Ishikawa (cell line): ENCODE measurements at regions not wholly inside any gene's neighbourhood (a gene's known extent, or its start where the extent isn't known, plus 50 kb on each side); places are given as distances from the start of the nearest gene placed in this dataset.

Experiments used
- CEBPB ChIP-seq: IDR thresholded peaks from 2 replicates; pipeline ENCODE4 v1.6.1; 2012
- CREB1 ChIP-seq: IDR thresholded peaks from 2 replicates; pipeline ENCODE4 v1.6.1; 2012; ENCODE audit warnings: low read depth
- EGR1 ChIP-seq: IDR thresholded peaks from 2 replicates; pipeline ENCODE4 v1.6.1; 2012
- EP300 ChIP-seq: IDR thresholded peaks from 2 replicates; pipeline ENCODE4 v1.6.1; 2012; ENCODE audit warnings: borderline replicate concordance
- FOXM1 ChIP-seq: IDR thresholded peaks from 2 replicates; pipeline ENCODE4 v1.6.1; 2012; ENCODE audit warnings: low read depth, borderline replicate concordance
- MAX ChIP-seq: IDR thresholded peaks from 2 replicates; pipeline ENCODE4 v1.6.1; 2012
- NFIC ChIP-seq: IDR thresholded peaks from 2 replicates; pipeline ENCODE4 v1.6.1; 2012
- RAD21 ChIP-seq: IDR thresholded peaks from 2 replicates; pipeline ENCODE4 v1.6.1; 2012; ENCODE audit warnings: low read depth
- REST ChIP-seq: IDR thresholded peaks from 2 replicates; pipeline ENCODE4 v1.6.1; 2012; ENCODE audit warnings: low read depth, mild to moderate bottlenecking
- TAF1 ChIP-seq: IDR thresholded peaks from 2 replicates; pipeline ENCODE4 v1.6.1; 2012; ENCODE audit warnings: low read depth, mild to moderate bottlenecking
- TCF12 ChIP-seq: IDR thresholded peaks from 2 replicates; pipeline ENCODE4 v1.6.1; 2012; ENCODE audit warnings: low read depth
- TEAD4 ChIP-seq: IDR thresholded peaks from 2 replicates; pipeline ENCODE4 v1.6.1; 2012
- USF1 ChIP-seq: IDR thresholded peaks from 2 replicates; pipeline ENCODE4 v1.6.1; 2012
- YY1 ChIP-seq: IDR thresholded peaks from 2 replicates; pipeline ENCODE4 v1.6.1; 2012; ENCODE audit warnings: low read depth
- ZBTB7A ChIP-seq: IDR thresholded peaks from 2 replicates; pipeline ENCODE4 v1.6.1; 2012; ENCODE audit warnings: low read depth

GRCh38 chr6:118400098-118400497 is 148.0 kb upstream of the PLN start:
- no peak for TF ChIP-seq FOXM1

- TF ChIP-seq TEAD4 = no peak
- TF ChIP-seq FOXM1 = no peak
- no peak for TF ChIP-seq NFIC
- no peak for TF ChIP-seq CEBPB
- no peak for TF ChIP-seq TCF12
- TF ChIP-seq ZBTB7A = no peak
- TF ChIP-seq YY1 = no peak
- TF ChIP-seq EGR1 = no peak
- TF ChIP-seq EP300 = no peak
- TF ChIP-seq REST = no peak
- no peak for TF ChIP-seq MAX
- TF ChIP-seq TAF1 = no peak
Measured at GRCh38 chr6:118400582-118400981, 147.5 kb upstream of the PLN start.

GRCh38 chr6:118401325-118401975 is 146.6 kb upstream of the PLN start:
- TF ChIP-seq MAX = no peak
- no peak for TF ChIP-seq FOXM1
- TF ChIP-seq TAF1 = no peak
- no peak for TF ChIP-seq NFIC
- no peak for TF ChIP-seq USF1
- TF ChIP-seq TEAD4 = no peak
- no peak for TF ChIP-seq EP300
- no peak for TF ChIP-seq EGR1
- TF ChIP-seq TCF12 = no peak
- no peak for TF ChIP-seq RAD21
- no peak for TF ChIP-seq CREB1
- no peak for TF ChIP-seq ZBTB7A
- no peak for TF ChIP-seq CEBPB
- TF ChIP-seq YY1 = no peak
- TF ChIP-seq REST = no peak

- TF ChIP-seq YY1 = no peak
- TF ChIP-seq ZBTB7A = no peak
- TF ChIP-seq MAX = no peak
- TF ChIP-seq NFIC = no peak
- no peak for TF ChIP-seq TAF1
Measured at GRCh38 chr6:118403036-118403435, 145.1 kb upstream of the PLN start.

- TF ChIP-seq EP300 (no peak), TEAD4 (no peak), NFIC (no peak), EGR1 (no peak), TAF1 (no peak)
Measured at GRCh38 chr6:118408863-118409262, 139.2 kb upstream of the PLN start.

- TF ChIP-seq ZBTB7A = no peak
- TF ChIP-seq TAF1 = no peak
- TF ChIP-seq TCF12 = no peak
- TF ChIP-seq EP300 = no peak
- no peak for TF ChIP-seq MAX
- no peak for TF ChIP-seq YY1
- TF ChIP-seq CREB1 = no peak
- TF ChIP-seq REST = no peak
- no peak for TF ChIP-seq USF1
- TF ChIP-seq RAD21 = no peak
- TF ChIP-seq NFIC = no peak
- no peak for TF ChIP-seq CEBPB
- no peak for TF ChIP-seq TEAD4
- no peak for TF ChIP-seq EGR1
- no peak for TF ChIP-seq FOXM1
Measured at GRCh38 chr6:118410001-118410400, 138.1 kb upstream of the PLN start.
